Sigmoid colon (tissue), 6 donors: ENCODE measurements at regions not wholly inside any gene's neighbourhood (a gene's known extent, or its start where the extent isn't known, plus 50 kb on each side); places are given as distances from the start of the nearest gene placed in this dataset.

Source experiments
- DNase-seq: peaks from one replicate; pipeline ENCODE4 v3.0.0-alpha.2; 2019
- H3K27ac ChIP-seq, 4 donors: fragments of 200-600 bp; sonication (generic); one replicate each; pipeline ENCODE4 v1.5.1; 2016 to 2019; ENCODE audit warnings: mild to moderate bottlenecking in 1 of 4
- H3K27me3 ChIP-seq, 3 donors: fragments of 200-600 bp; sonication (generic); one replicate each; pipeline ENCODE4 v1.5.1; 2019; ENCODE audit warnings: mild to moderate bottlenecking in 1 of 3
- H3K36me3 ChIP-seq, 4 donors: fragments of 200-600 bp; sonication (generic); one replicate each; pipeline ENCODE4 v1.5.1; 2016 to 2019
- H3K4me1 ChIP-seq, 4 donors: fragments of 200-600 bp; sonication (generic); one replicate each; pipeline ENCODE4 v1.5.1; 2017 to 2019
- H3K4me3 ChIP-seq, 4 donors: fragments of 200-600 bp; sonication (generic); one replicate each; pipeline ENCODE4 v1.5.1; 2017 to 2019; ENCODE audit warnings: mild to moderate bottlenecking in 2 of 4, moderate library complexity in 1 of 4
- H3K9me3 ChIP-seq, 4 donors: fragments of 200-600 bp in 3 of 4; sonication (generic) in 3 of 4; one replicate each; pipeline versions ENCODE4 v1.5.1 to v1.6.1; 2013 to 2019
- EP300 ChIP-seq, 4 donors: sonication (generic); formaldehyde crosslinking; IDR thresholded peaks; one replicate each; pipeline ENCODE4 v1.6.1; 2017; ENCODE audit warnings: antibody characterized with exemption in 4 of 4
- POLR2A ChIP-seq, 2 donors: fragments of 450-650 bp; IDR thresholded peaks; one replicate each; pipeline ENCODE4 v1.6.1; 2016; ENCODE audit warnings: antibody characterized with exemption in 2 of 2, mild to moderate bottlenecking in 2 of 2, moderate library complexity in 2 of 2
- POLR2AphosphoS5 ChIP-seq, 4 donors: sonication (generic); formaldehyde crosslinking; IDR thresholded peaks; one replicate each; pipeline ENCODE4 v1.6.1; 2017; ENCODE audit warnings: antibody characterized with exemption in 4 of 4
- WGBS, 2 donors: extraction: QIAGEN DNeasy Blood & Tissue Kit; methylation state at CpG; one replicate each; pipeline ENCODE4 v1.1.7; 2013; 5-methylcytosine and 5-hydroxymethylcytosine counted together
- intact Hi-C: fragments of 100-400 bp; cut with DNase I; formaldehyde crosslinking; loops from one replicate; pipeline ENCODE4 v1.15.1; 2023
- small RNA-seq, 3 donors: library from RNA; depleted of rRNA; stranded (forward); fragments of <200 nt; gene quantifications; one replicate each; pipeline ENCODE3, GENCODE V24; 2016
- TF ChIP-seq, protein P1 (sequence below), 4 experiments: fragments of 450-650 bp in 3 of 4; fragments of 200-600 bp in 1 of 4; IDR thresholded peaks; one replicate each; pipeline ENCODE4 v1.5.1; 2016 to 2019; ENCODE audit warnings: antibody characterized with exemption in 4 of 4, mild to moderate bottlenecking in 3 of 4, moderate library complexity in 2 of 4
- donor health status: healthy with polysubstance abuse.
- donor health status: healthy.

DNA sequence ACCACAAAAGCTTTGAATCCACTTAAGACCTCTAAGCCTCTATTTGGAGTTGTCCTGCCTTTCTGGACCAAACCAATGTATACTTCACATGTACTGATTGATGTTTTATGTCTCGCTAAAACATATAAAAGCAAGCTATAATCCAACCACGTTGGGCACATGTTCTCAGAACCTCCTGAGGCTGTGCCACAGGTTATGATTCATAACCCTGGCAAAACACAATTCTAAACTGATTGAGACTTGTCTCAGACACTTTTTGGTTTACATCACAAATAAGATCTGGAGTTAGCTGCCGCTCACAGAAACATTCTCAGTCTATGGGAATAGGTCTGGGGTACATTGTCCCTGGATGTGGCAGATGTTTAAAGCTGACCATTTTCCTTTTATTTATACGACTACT lies 53.4 kb upstream of the EPHA6 start:
- WGBS, 2 donors = 61 to 74% methylated on average over 4 of the region's 4 CpGs
- H3K9me3 ChIP-seq = no peaks in the 10 kb centered on the region
- H3K4me3 ChIP-seq = no peak overlapping the region
- no peaks in the 10 kb centered on the region for H3K27me3 ChIP-seq
- TF ChIP-seq, protein P1, sequence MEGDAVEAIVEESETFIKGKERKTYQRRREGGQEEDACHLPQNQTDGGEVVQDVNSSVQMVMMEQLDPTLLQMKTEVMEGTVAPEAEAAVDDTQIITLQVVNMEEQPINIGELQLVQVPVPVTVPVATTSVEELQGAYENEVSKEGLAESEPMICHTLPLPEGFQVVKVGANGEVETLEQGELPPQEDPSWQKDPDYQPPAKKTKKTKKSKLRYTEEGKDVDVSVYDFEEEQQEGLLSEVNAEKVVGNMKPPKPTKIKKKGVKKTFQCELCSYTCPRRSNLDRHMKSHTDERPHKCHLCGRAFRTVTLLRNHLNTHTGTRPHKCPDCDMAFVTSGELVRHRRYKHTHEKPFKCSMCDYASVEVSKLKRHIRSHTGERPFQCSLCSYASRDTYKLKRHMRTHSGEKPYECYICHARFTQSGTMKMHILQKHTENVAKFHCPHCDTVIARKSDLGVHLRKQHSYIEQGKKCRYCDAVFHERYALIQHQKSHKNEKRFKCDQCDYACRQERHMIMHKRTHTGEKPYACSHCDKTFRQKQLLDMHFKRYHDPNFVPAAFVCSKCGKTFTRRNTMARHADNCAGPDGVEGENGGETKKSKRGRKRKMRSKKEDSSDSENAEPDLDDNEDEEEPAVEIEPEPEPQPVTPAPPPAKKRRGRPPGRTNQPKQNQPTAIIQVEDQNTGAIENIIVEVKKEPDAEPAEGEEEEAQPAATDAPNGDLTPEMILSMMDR (IDR thresholded peaks at IDR 0.05) = no peak
- TF ChIP-seq EP300 (IDR thresholded peaks at IDR 0.05) (no peak), POLR2AphosphoS5 (IDR thresholded peaks at IDR 0.05) (no peak), POLR2A (IDR thresholded peaks at IDR 0.05) (no peak)
- no peaks in the 10 kb centered on the region for H3K4me1 ChIP-seq
- H3K27ac ChIP-seq = no peak overlapping the region
- intact Hi-C loops = no loop called here
- no peak for DNase-seq
- no peaks in the 10 kb centered on the region for H3K36me3 ChIP-seq

Small RNAs in the stretch of these regions (small RNA-seq; reads per million reads assigned to genes)
- gene MIR8060 (0 reads per million in 3 donors), gene RNU6-1094P (0 reads per million in 3 donors)
